HG03565 (cell line): ENCODE measurements at regions not wholly inside any gene's neighbourhood (a gene's known extent, or its start where the extent isn't known, plus 50 kb on each side); places are given as distances from the start of the nearest gene placed in this dataset.

ENCODE experiments used
- ATAC-seq: cut with Tn5 transposase; IDR thresholded peaks from one replicate; pipeline ENCODE4 v1.9.1; 2021; ENCODE audit warnings: mild to moderate bottlenecking, moderate library complexity; ENCODE audit not compliant: unreplicated experiment

GRCh38 chr7:25391961-25392587, 163.8 kb upstream of the NPVF start:
- no peak for ATAC-seq

GRCh38 chr7:25392588-25393338, 164.5 kb upstream of the NPVF start:
- no peak for ATAC-seq

GRCh38 chr7:25395976-25396375, 167.7 kb upstream of the NPVF start:
- ATAC-seq: no peak

GRCh38 chr7:25396668-25397067, 168.4 kb upstream of the NPVF start:
- no peak for ATAC-seq

GRCh38 chr7:25398418-25398817, 170.1 kb upstream of the NPVF start:
- no peak for ATAC-seq

- ATAC-seq: no peak
These were observed 170.9 kb upstream of the NPVF start for GRCh38 chr7:25399000-25399750.

- ATAC-seq: no peak
These were observed 174.2 kb upstream of the NPVF start for GRCh38 chr7:25402532-25402931.

- ATAC-seq: no peak
These were observed 177.4 kb upstream of the NPVF start for GRCh38 chr7:25405736-25406135.

GRCh38 chr7:25407053-25407452, 178.8 kb upstream of the NPVF start:
- no peak for ATAC-seq

- no peak for ATAC-seq
These were observed 179.9 kb upstream of the NPVF start for GRCh38 chr7:25408012-25408687.

- no peak for ATAC-seq
These were observed 180.6 kb upstream of the NPVF start for GRCh38 chr7:25408876-25409275.

- no peak for ATAC-seq
These were observed 181.8 kb upstream of the NPVF start for GRCh38 chr7:25409897-25410636.

- no peak for ATAC-seq
These were observed 192.5 kb upstream of the NPVF start for GRCh38 chr7:25420771-25421170.

- ATAC-seq: no peak
These were observed 195.8 kb upstream of the NPVF start for GRCh38 chr7:25424113-25424512.

- no peak for ATAC-seq
These were observed 196.6 kb upstream of the NPVF start for GRCh38 chr7:25424855-25425254.

- no peak for ATAC-seq
These were observed 199.4 kb upstream of the NPVF start for GRCh38 chr7:25427721-25428120.

GRCh38 chr7:25429731-25430130, 201.4 kb upstream of the NPVF start:
- ATAC-seq: no peak

GRCh38 chr7:25430200-25430931, 202.1 kb upstream of the NPVF start:
- no peak for ATAC-seq

- no peak for ATAC-seq
These were observed 203.7 kb upstream of the NPVF start for GRCh38 chr7:25431956-25432450.

GRCh38 chr7:25432807-25433206, 204.5 kb upstream of the NPVF start:
- ATAC-seq: no peak
